K562 (cell line): ENCODE measurements at regions not wholly inside any gene's neighbourhood (a gene's known extent, or its start where the extent isn't known, plus 50 kb on each side); places are given as distances from the start of the nearest gene placed in this dataset.
A peak's percentile ranks its signal among the peaks of the same experiment; 100 is the strongest.

Experiments used
- ATAC-seq: fragments of 200-7000 bp; cut with Tn5 transposase; 3 replicates; pipeline ENCODE4 v1.9.1; 2020; ENCODE audit warnings: moderate library complexity
- BruUV-seq: library from RNA; stranded (reverse); fragments of 400-500 nt; replicated peaks from 2 replicates; lab custom pipeline; 2021; lab: Mats Ljungman, UMichigan
- CTCF ChIA-PET: fragments of 300-600 bp; formaldehyde crosslinking; extraction: SDS; loops from one replicate; lab custom pipeline; 2021; ENCODE audit warnings: low intra/inter-chr PET ratio; lab: Yijun Ruan, JAX
- POLR2A ChIA-PET: fragments of 300-600, 350-650 bp; sonication (Branson Sonifier 250); formaldehyde crosslinking; extraction: SDS; loops from one replicate; lab custom pipeline; 2021; ENCODE audit warnings: antibody characterized with exemption, inconsistent platforms; lab: Yijun Ruan, JAX
- DNase-seq, 4 experiments: peaks; one replicate each; pipeline versions ENCODE4 v3.0.0 to v3.0.0-alpha.2; 2011 to 2018; ENCODE audit warnings: low spot score in 3 of 4, mixed read lengths in 3 of 4; ENCODE audit errors: extremely low read depth in 1 of 4
- FAIRE-seq: peaks from 2 replicates; lab custom pipeline; 2011; peaks lifted over from hg19 to GRCh38; lab: Jason Lieb, UNC
- H2AFZ ChIP-seq: 2 replicates; pipeline ENCODE4 v1.6.0; 2011; ENCODE audit warnings: low read depth, low read length, control low read depth, inconsistent platforms
- H3K27ac ChIP-seq: fragments of 200-600 bp; 3 replicates; pipeline ENCODE4 v1.8.0; 2011; ENCODE audit warnings: low read depth, mild to moderate bottlenecking, control low read depth, inconsistent platforms, low read length, moderate library complexity, mixed read lengths; ENCODE audit errors: extremely low read depth
- H3K27me3 ChIP-seq, 2 experiments: fragments of 300-600 bp in 1 of 2; 2 replicates in 1 of 2; 3 replicates in 1 of 2; pipeline versions ENCODE4 v1.6.0 to v1.8.0; 2011; ENCODE audit warnings: inconsistent platforms in 2 of 2, low read length in 2 of 2, mild to moderate bottlenecking in 1 of 2, mixed read lengths in 1 of 2, moderate library complexity in 1 of 2; ENCODE audit not compliant: control insufficient read depth in 2 of 2, insufficient read depth in 2 of 2
- H3K36me3 ChIP-seq: fragments of 300-600 bp; 3 replicates; pipeline ENCODE4 v1.8.0; 2011; ENCODE audit warnings: mild to moderate bottlenecking, low read length, inconsistent platforms; ENCODE audit not compliant: control insufficient read depth, insufficient read depth
- H3K4me1 ChIP-seq, 2 experiments: fragments of 200-600 bp in 1 of 2; replicated peaks in 1 of 2; 2 replicates in 1 of 2; 3 replicates in 1 of 2; pipeline versions ENCODE4 v1.5.1 to v1.8.0; 2011; ENCODE audit warnings: inconsistent platforms in 2 of 2, low read length in 2 of 2, mild to moderate bottlenecking in 1 of 2, mixed read lengths in 1 of 2, moderate library complexity in 1 of 2; ENCODE audit not compliant: control insufficient read depth in 2 of 2, insufficient read depth in 2 of 2
- H3K4me2 ChIP-seq: 2 replicates; pipeline ENCODE4 v1.6.1; 2011; ENCODE audit warnings: low read length, control low read depth, inconsistent platforms, mixed read lengths; ENCODE audit not compliant: insufficient read depth
- H3K4me3 ChIP-seq: fragments of 200-600 bp; sonication (generic), shearing (Covaris generic); 2 replicates; pipeline ENCODE4 v1.5.1; 2016; ENCODE audit warnings: control low read depth, inconsistent platforms
- H3K79me2 ChIP-seq: fragments of 200-600 bp; 3 replicates; pipeline ENCODE4 v1.8.0; 2011; ENCODE audit warnings: low read length, inconsistent platforms; ENCODE audit not compliant: control insufficient read depth, insufficient read depth
- H3K9ac ChIP-seq, 2 experiments: 2 replicates each; pipeline versions ENCODE4 v1.6.0 to v1.6.1; 2011; ENCODE audit warnings: low read depth in 2 of 2, low read length in 2 of 2, control low read depth in 1 of 2, inconsistent platforms in 1 of 2, mild to moderate bottlenecking in 1 of 2, mixed read lengths in 1 of 2; ENCODE audit not compliant: insufficient read depth in 1 of 2
- H3K9me1 ChIP-seq: one replicate; pipeline ENCODE4 v1.6.0; 2011; ENCODE audit warnings: inconsistent platforms, mild to moderate bottlenecking, low read length, moderate library complexity; ENCODE audit not compliant: control insufficient read depth, insufficient read depth
- H3K9me3 ChIP-seq: replicated peaks from 2 replicates; pipeline ENCODE4 v1.5.1; 2011; ENCODE audit warnings: low read depth, low read length, inconsistent platforms; ENCODE audit not compliant: control insufficient read depth, insufficient read depth
- H4K20me1 ChIP-seq: replicated peaks from 2 replicates; pipeline ENCODE4 v1.6.1; 2011; ENCODE audit warnings: low read length, inconsistent platforms, mixed read lengths; ENCODE audit not compliant: control insufficient read depth, insufficient read depth
- BDP1 ChIP-seq: IDR thresholded peaks from 3 replicates; pipeline ENCODE4 v1.6.1; 2011; ENCODE audit not compliant: insufficient read length, insufficient read depth
- ERF ChIP-seq: fragments of 450-650 bp; formaldehyde crosslinking; IDR thresholded peaks from 2 replicates; pipeline ENCODE4 v1.4.0; 2020; ENCODE audit warnings: mild to moderate bottlenecking, mixed read lengths
- FOXM1 ChIP-seq, 2 experiments: fragments of 450-650 bp in 1 of 2; sonication (generic) in 1 of 2; formaldehyde crosslinking in 1 of 2; IDR thresholded peaks; 2 replicates each; pipeline versions ENCODE4 v1.6.1 to v1.9.0; 2017 to 2022; ENCODE audit warnings: low read depth in 2 of 2, mild to moderate bottlenecking in 2 of 2, missing genetic modification reagents in 1 of 2, moderate library complexity in 1 of 2
- KLF16 ChIP-seq: IDR thresholded peaks from 2 replicates; pipeline ENCODE4 v1.6.1; 2016; ENCODE audit warnings: antibody characterized with exemption
- POLR2AphosphoS2 ChIP-seq: IDR thresholded peaks from 2 replicates; pipeline ENCODE4 v1.6.1; 2012; ENCODE audit warnings: low read length, improper control_type of control experiment
- STAT6 ChIP-seq: sonication (generic); formaldehyde crosslinking; IDR thresholded peaks from 2 replicates; pipeline ENCODE4 v1.8.1; 2023; ENCODE audit warnings: mild to moderate bottlenecking, missing genetic modification reagents
- TOE1 ChIP-seq, 2 experiments: fragments of 450-650 bp in 1 of 2; sonication (generic) in 1 of 2; formaldehyde crosslinking in 1 of 2; IDR thresholded peaks; 2 replicates each; pipeline versions ENCODE4 v1.7.1 to v1.8.0; 2016 to 2022; ENCODE audit warnings: borderline replicate concordance in 2 of 2, mild to moderate bottlenecking in 2 of 2, antibody characterized with exemption in 1 of 2, inconsistent platforms in 1 of 2, low read depth in 1 of 2, missing genetic modification reagents in 1 of 2, moderate library complexity in 1 of 2
- TRIM28 ChIP-seq: fragments of 450-650 bp; IDR thresholded peaks from 2 replicates; pipeline ENCODE4 v1.6.1; 2017
- WGBS: fragments of 100-300 bp; shearing (Covaris generic); methylation state at CpG from one replicate; pipeline ENCODE4 v1.1.6; 2016; ENCODE audit warnings: low coverage, mixed read lengths; ENCODE audit not compliant: insufficient coverage; ENCODE audit errors: missing lambda C conversion rate; 5-methylcytosine and 5-hydroxymethylcytosine counted together
- in situ Hi-C: fragments of 300-500 bp; cut with MboI; formaldehyde crosslinking; loops from 4 replicates; pipeline ENCODE4 v1.15.0; 2018; ENCODE audit warnings: inconsistent platforms, mixed read lengths
- intact Hi-C: fragments of 100-400 bp; cut with micrococcal nuclease; formaldehyde crosslinking; loops from 2 replicates; pipeline ENCODE4 v1.14.2; 2022
- TF ChIP-seq, protein P1 (sequence below): sonication (generic); formaldehyde crosslinking; IDR thresholded peaks from 2 replicates; pipeline ENCODE4 v1.8.0; 2022; ENCODE audit warnings: mild to moderate bottlenecking, missing genetic modification reagents, borderline replicate concordance

DNA sequence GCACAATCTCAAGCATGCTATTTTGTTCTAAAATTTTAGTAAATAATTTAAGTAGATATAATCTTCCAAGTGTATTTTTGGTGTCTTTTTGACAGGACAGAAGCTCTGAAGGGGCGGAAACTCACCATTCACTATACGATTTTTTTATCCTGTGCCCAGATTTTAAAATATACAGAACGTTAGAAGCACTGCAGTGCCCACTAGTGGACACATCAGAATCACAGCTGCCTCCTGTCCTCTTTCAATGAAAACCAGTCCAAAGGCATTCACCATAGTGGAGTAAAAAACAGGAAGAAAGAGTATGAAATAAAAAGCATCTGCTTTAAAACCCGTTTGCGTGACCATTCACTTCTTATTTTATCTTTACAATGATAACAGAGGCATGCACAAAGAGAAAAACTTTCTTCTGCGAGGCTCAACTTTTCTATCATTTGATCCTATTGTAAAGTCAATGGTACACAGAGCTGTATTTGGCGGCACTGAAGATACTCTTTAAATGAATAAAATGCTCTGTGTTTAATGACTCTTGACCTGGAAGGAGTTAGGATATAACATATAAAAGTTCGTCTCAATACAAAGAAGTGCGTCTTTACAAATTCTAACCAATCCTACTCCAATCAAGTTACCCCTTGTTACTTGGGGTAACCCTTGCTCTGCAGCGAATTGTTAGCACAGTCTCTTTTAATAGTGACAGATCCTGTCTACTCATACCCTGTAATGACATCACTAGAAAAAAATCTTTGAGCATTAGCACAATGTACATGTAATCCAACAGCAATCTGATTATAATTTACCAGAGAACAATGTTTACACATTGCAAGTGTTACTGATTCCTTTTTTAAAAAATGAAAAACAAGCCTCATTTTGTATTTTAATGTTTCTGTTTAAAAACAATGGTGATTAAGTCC is 339.8 kb upstream of the PSMD7 start:
- in situ Hi-C loops: no loop called here
- Histone ChIP-seq H4K20me1 (peaks cover 5% of the 10 kb centered on the region; the same call in 1 of the 2 replicates), H3K27ac (no peak overlapping the region), H3K4me3 (no peak overlapping the region), H3K9ac (no peak overlapping the region), H2AFZ (no peak overlapping the region), H3K9me1 (no peaks in the 10 kb centered on the region), H3K79me2 (no peaks in the 10 kb centered on the region), H3K4me1 (no peaks in the 10 kb centered on the region), H3K4me2 (no peak overlapping the region), H3K36me3 (no peaks in the 10 kb centered on the region), H3K9me3 (no peaks in the 10 kb centered on the region), H3K27me3 (no peaks in the 10 kb centered on the region)
- ChIA-PET CTCF (no interaction called here), POLR2A (interaction anchor here (0.5 to 1.4 kb wide), 2 partner anchors 17 to 33 kb away, joined by 3 to 4 read pairs; no protein-coding TSS in a partner anchor)
- ATAC-seq: peak; percentile 71; the same call in 2 of the 3 replicates
- 3% methylated on average over 10 of the region's 10 CpGs for WGBS
- DNase-seq: peak; percentile 44 to 61 (median 51)
- BruUV-seq: no TSS peak
- intact Hi-C loops: loop anchor here (5.0 to 10.0 kb wide), 2 partner anchors 392 to 1830 kb away; no protein-coding TSS in a partner anchor
- peak; percentile 86 for FAIRE-seq
- TF ChIP-seq FOXM1 (IDR thresholded peaks at IDR 0.05; ENCODE audit: low read depth): no peak
- TF ChIP-seq FOXM1 (CRISPR knock-in tag; IDR thresholded peaks at IDR 0.05; ENCODE audit: low read depth): no peak
- no peak for TF ChIP-seq TRIM28
- TF ChIP-seq STAT6: no peak
- TF ChIP-seq TOE1 (IDR thresholded peaks at IDR 0.05; ENCODE audit: borderline replicate concordance): no peak
- TF ChIP-seq TOE1 (CRISPR knock-in tag; IDR thresholded peaks at IDR 0.05; ENCODE audit: borderline replicate concordance, low read depth): no peak
- TF ChIP-seq, protein P1, sequence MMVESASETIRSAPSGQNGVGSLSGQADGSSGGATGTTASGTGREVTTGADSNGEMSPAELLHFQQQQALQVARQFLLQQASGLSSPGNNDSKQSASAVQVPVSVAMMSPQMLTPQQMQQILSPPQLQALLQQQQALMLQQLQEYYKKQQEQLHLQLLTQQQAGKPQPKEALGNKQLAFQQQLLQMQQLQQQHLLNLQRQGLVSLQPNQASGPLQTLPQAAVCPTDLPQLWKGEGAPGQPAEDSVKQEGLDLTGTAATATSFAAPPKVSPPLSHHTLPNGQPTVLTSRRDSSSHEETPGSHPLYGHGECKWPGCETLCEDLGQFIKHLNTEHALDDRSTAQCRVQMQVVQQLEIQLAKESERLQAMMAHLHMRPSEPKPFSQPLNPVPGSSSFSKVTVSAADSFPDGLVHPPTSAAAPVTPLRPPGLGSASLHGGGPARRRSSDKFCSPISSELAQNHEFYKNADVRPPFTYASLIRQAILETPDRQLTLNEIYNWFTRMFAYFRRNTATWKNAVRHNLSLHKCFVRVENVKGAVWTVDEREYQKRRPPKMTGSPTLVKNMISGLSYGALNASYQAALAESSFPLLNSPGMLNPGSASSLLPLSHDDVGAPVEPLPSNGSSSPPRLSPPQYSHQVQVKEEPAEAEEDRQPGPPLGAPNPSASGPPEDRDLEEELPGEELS (CRISPR knock-in tag): no peak
- TF ChIP-seq BDP1: no peak
- 0 out of 2 replicates have a peak, but pooled peaks have one; percentile 6 for TF ChIP-seq KLF16
- TF ChIP-seq POLR2AphosphoS2: no peak
- no peak for TF ChIP-seq ERF (CRISPR knock-in tag)
